ENCODE measurements at regions not wholly inside any gene's neighbourhood (a gene's known extent, or its start where the extent isn't known, plus 50 kb on each side); places are given as distances from the start of the nearest gene placed in this dataset.

DNA sequence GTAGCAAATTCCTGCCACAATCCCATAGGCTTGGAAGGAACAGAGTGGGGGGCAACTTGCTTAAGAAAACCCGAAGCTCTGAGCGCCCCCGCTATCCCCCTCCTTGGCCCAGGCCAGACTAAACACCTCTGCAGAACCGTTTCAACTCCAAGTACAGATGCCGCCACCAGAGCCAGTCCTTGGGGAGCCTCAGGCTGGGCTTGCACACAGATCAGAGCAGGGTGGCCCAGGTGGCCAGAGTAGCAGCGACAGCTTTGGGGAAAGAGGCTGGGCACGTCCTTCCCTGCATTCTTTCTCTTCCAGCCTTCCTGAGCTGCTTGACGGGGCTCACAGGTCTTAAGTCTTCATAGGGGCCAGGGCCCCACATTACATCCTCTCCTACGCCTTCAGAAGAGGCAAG lies 181.6 kb upstream of the ZC3H12A start:
- TF ChIP-seq, protein P1, sequence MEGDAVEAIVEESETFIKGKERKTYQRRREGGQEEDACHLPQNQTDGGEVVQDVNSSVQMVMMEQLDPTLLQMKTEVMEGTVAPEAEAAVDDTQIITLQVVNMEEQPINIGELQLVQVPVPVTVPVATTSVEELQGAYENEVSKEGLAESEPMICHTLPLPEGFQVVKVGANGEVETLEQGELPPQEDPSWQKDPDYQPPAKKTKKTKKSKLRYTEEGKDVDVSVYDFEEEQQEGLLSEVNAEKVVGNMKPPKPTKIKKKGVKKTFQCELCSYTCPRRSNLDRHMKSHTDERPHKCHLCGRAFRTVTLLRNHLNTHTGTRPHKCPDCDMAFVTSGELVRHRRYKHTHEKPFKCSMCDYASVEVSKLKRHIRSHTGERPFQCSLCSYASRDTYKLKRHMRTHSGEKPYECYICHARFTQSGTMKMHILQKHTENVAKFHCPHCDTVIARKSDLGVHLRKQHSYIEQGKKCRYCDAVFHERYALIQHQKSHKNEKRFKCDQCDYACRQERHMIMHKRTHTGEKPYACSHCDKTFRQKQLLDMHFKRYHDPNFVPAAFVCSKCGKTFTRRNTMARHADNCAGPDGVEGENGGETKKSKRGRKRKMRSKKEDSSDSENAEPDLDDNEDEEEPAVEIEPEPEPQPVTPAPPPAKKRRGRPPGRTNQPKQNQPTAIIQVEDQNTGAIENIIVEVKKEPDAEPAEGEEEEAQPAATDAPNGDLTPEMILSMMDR (IDR thresholded peaks at IDR 0.05) = no peak
- no peak for DNase-seq (ENCODE audit: low spot score)
- ATAC-seq (ENCODE audit: low FRiP score) = no peak

GRCh38 chr1:37294096-37294495 lies 180.3 kb upstream of the ZC3H12A start:
- no peak for DNase-seq (ENCODE audit: low spot score)
- ATAC-seq (ENCODE audit: low FRiP score) = no peak
- TF ChIP-seq, protein P1 (IDR thresholded peaks at IDR 0.05) = no peak

GRCh38 chr1:37294529-37294928 lies 179.9 kb upstream of the ZC3H12A start:
- no peak for ATAC-seq (ENCODE audit: low FRiP score)
- TF ChIP-seq, protein P1 (IDR thresholded peaks at IDR 0.05) = no peak
- DNase-seq (ENCODE audit: low spot score) = no peak

- no peak for DNase-seq (ENCODE audit: low spot score)
- TF ChIP-seq, protein P1 (IDR thresholded peaks at IDR 0.05) = no peak
- no peak for ATAC-seq (ENCODE audit: low FRiP score)
Observed at GRCh38 chr1:37298769-37299168, 175.6 kb upstream of the ZC3H12A start.

GRCh38 chr1:37299216-37299615 lies 175.2 kb upstream of the ZC3H12A start:
- TF ChIP-seq, protein P1 (IDR thresholded peaks at IDR 0.05) = no peak
- ATAC-seq (ENCODE audit: low FRiP score) (no peak), DNase-seq (ENCODE audit: low spot score) (no peak)

- ATAC-seq (ENCODE audit: low FRiP score) (no peak), DNase-seq (ENCODE audit: low spot score) (no peak)
- TF ChIP-seq, protein P1 (IDR thresholded peaks at IDR 0.05) = no peak
Observed at GRCh38 chr1:37303884-37304574, 170.4 kb upstream of the ZC3H12A start.

GRCh38 chr1:37305108-37305507 lies 169.3 kb upstream of the ZC3H12A start:
- DNase-seq (ENCODE audit: low spot score) = no peak
- ATAC-seq (ENCODE audit: low FRiP score) = no peak
- TF ChIP-seq, protein P1 (IDR thresholded peaks at IDR 0.05) = no peak

All from omental fat pad (tissue), 3 donors.